GM19043 (cell line): ENCODE measurements at regions not wholly inside any gene's neighbourhood (a gene's known extent, or its start where the extent isn't known, plus 50 kb on each side); places are given as distances from the start of the nearest gene placed in this dataset.
"Not testable (repeated sequence)": the region's sequence is repeated elsewhere in the genome, so short reads cannot be mapped to it uniquely, and the experiment has no call there.

Source experiments
- ATAC-seq: cut with Tn5 transposase; IDR thresholded peaks from one replicate; pipeline ENCODE4 v1.9.1; 2021; ENCODE audit warnings: low read depth; ENCODE audit not compliant: unreplicated experiment

GRCh38 chr7:84880326-84880997 is 306.4 kb downstream of the SEMA3D start:
- ATAC-seq, result not testable (repeated sequence)

GRCh38 chr7:84879570-84880325 is 307.1 kb downstream of the SEMA3D start:
- no peak for ATAC-seq

- no peak for ATAC-seq
Observed at GRCh38 chr7:84877943-84878570, 308.8 kb downstream of the SEMA3D start.

GRCh38 chr7:84876061-84876821 is 310.6 kb downstream of the SEMA3D start:
- ATAC-seq, result no peak

GRCh38 chr7:84865560-84865959 is 321.3 kb downstream of the SEMA3D start:
- no peak for ATAC-seq

- ATAC-seq, result no peak
Observed at GRCh38 chr7:84857336-84857735, 329.5 kb downstream of the SEMA3D start.

GRCh38 chr7:84855758-84856157 is 331.1 kb downstream of the SEMA3D start:
- ATAC-seq, result no peak

- ATAC-seq, result not testable (repeated sequence)
Observed at GRCh38 chr7:84848974-84849372, 337.9 kb downstream of the SEMA3D start.

GRCh38 chr7:84848219-84848973 is 338.5 kb downstream of the SEMA3D start:
- no peak for ATAC-seq

GRCh38 chr7:84847790-84848189 is 339.1 kb downstream of the SEMA3D start:
- ATAC-seq, result no peak

- no peak for ATAC-seq
Observed at GRCh38 chr7:84847038-84847437, 339.8 kb downstream of the SEMA3D start.

GRCh38 chr7:84845971-84846370 is 340.9 kb downstream of the SEMA3D start:
- ATAC-seq, result no peak

- ATAC-seq, result no peak
Observed at GRCh38 chr7:84844771-84845170, 342.1 kb downstream of the SEMA3D start.

- no peak for ATAC-seq
Observed at GRCh38 chr7:84841809-84842208, 345.0 kb downstream of the SEMA3D start.

GRCh38 chr7:84838857-84839256 is 348.0 kb downstream of the SEMA3D start:
- no peak for ATAC-seq

GRCh38 chr7:84837405-84837804 is 349.5 kb downstream of the SEMA3D start:
- ATAC-seq, result no peak

- ATAC-seq, result no peak
Observed at GRCh38 chr7:84829719-84830118, 357.1 kb downstream of the SEMA3D start.

- ATAC-seq, result no peak
Observed at GRCh38 chr7:84824057-84824651, 362.7 kb downstream of the SEMA3D start.

GRCh38 chr7:84823530-84823929 is 363.3 kb downstream of the SEMA3D start:
- no peak for ATAC-seq
